ENCODE measurements at regions not wholly inside any gene's neighbourhood (a gene's known extent, or its start where the extent isn't known, plus 50 kb on each side); places are given as distances from the start of the nearest gene placed in this dataset.

DNA sequence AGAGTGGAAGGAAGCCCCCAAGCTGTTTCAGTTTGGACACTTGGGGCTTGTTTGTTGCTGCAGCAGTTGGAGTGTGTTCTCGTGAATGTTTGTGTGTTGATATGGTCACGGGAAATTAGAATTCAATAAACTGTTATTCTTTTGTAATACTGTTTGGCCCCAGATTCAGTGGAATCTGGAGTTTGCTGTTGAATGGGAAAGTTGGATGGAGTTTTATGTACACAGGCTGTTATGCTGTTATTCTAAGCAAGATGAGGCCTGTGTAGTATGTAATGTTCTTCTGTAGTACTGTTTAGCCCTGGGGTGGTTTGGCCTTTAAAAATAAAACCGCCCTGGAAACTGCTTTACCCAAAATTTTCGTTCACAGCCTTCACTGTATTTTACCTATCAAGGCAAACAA, 810.4 kb upstream of the HS6ST1 start:
- DNase-seq = no peak

DNA sequence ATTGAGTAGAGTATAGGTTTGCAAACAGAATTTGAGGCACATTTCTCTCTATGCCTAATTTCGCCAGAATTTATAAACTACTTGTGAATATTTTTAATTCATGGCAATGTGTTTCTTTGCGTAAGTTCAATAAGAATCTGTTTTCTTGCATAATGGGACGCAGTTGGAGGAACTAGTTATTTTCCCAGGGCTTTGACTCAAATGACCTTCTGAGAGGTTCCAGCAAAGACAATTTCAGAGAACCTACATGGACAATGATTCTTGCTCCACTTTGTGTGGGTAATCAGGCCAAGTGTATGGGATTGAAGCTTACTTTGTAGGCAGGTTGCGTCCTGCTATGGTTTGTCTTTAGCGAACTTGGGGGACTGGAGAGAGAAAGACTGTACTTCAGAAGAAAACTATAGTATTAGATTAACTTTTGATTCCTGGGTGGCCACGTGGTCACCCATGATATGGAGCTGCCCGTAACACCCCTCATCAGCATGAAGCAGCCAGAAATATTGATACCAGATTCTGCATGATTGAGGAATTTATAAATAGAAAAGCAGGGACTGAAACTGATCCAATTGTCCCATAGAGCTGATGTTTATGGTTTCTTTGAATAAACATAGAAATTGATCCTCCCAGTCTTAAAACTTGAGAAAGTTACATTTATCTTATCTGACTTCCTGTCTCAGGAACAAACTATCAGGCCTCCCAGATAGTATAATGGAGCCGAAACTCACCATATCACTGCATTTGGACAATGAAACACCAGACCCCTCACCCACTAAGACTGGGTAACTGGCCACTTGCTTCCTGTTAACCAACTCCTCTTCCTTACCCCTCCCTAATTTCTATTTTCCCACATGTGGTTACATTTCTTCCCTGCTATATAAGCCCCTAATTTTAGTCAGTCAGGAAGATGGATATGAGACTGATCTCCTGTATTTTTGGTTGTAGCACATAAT, 815.3 kb upstream of the HS6ST1 start:
- DNase-seq = no peak

GRCh38 chr2:129135017-129135416, 816.3 kb upstream of the HS6ST1 start:
- no peak for DNase-seq

GRCh38 chr2:129139380-129139779, 820.7 kb upstream of the HS6ST1 start:
- DNase-seq = no peak

GRCh38 chr2:129142465-129142864, 823.8 kb upstream of the HS6ST1 start:
- DNase-seq = no peak

- no peak for DNase-seq
Observed at GRCh38 chr2:129144082-129144791, 825.6 kb upstream of the HS6ST1 start.

- no peak for DNase-seq
Observed at GRCh38 chr2:129152514-129152913, 827.0 kb upstream of the RAB6C start.

- no peak for DNase-seq
Observed at GRCh38 chr2:129160879-129161278, 818.6 kb upstream of the RAB6C start.

DNA sequence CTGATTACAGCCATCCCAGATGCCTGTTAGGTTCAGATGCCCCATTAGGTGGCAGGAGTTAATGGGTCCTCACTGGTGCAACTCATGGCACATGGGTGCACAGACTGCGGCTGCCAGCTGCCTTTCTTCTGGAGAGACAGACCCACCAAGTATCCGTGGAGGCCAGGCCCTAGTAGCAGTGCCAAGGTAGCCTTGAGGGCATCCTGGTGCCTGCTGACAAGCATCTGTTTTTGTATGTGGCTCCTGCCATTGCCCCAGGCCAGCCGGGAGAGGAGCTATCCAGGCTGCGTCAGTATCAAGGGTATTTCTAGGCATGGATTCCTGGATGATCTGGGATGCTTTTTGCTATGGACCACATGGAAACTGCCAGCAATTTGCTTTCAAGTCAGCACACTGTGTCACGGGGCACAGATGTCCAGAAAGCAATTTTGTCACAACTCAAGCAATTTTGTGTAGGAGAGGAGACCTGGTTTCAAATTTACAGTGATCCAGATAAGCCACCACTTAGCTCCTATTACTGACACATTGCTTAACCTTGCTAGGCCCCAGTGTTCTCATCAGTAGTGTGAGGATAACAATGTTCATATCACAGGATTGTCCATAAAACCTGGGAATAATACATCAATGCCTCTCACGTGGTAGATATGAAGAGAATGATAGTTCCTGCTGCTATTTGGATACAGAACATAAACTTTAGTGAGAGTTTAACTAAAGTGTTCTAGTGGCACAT, 815.1 kb upstream of the RAB6C start:
- DNase-seq = no peak

- no peak for DNase-seq
Observed at GRCh38 chr2:129165006-129165405, 814.5 kb upstream of the RAB6C start.

DNA sequence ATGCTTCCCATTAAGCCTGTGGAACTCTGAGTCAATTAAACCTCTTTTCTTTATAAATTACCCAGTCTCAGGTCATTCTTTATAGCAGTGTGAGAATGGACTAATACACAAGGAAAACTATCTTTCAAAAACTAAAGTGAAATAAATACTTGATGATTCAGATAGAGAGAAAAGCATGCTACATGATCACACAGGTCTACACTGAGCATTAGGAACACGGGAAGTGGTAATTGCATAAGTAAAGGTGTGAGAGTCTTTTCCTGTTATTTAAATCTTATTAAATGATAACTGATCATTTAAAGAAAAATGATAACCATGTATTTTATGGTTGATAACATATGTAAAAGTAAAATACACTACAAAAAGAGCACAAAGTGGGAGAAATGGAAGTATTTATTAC, 812.0 kb upstream of the RAB6C start:
- DNase-seq = no peak

DNA sequence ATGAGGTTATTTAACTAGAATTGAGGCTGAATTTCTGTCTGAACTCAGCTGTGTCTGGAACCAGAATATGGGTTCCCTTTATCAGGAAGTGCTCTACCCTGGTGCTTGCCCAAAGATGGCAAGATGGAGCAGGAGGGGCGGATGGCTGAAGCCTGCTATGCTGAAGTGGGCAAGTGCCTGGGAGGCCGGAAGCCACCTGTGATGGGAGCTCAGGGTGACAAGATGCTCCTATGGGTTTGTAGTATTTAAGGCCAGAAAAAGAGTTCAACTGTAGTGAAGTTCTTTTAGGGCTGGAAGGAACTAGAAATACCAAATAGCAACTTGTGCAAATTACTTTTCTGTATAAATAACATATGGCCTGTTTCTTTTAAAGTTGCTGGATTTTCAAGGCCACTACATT, 808.9 kb upstream of the RAB6C start:
- no peak for DNase-seq

GRCh38 chr2:129174143-129174542, 805.3 kb upstream of the RAB6C start:
- no peak for DNase-seq

DNA sequence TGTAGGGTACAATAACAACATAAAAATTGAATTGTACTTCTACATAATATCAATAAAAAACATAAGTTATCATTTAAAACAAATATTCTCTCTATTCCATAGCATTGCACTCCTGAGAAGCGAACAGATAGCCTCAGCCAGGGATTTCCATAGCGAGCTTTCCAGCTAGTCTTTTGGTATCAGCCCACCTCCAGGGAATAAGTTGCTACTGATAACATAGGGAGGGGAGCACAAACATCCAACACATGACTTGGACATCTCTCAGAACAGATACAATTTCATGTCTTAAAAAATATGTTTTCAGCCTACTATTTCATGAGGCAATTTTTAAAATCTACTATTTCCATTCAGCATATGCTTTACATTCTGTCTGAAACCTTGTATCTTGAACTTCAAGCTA, 804.4 kb upstream of the RAB6C start:
- DNase-seq = no peak

DNA sequence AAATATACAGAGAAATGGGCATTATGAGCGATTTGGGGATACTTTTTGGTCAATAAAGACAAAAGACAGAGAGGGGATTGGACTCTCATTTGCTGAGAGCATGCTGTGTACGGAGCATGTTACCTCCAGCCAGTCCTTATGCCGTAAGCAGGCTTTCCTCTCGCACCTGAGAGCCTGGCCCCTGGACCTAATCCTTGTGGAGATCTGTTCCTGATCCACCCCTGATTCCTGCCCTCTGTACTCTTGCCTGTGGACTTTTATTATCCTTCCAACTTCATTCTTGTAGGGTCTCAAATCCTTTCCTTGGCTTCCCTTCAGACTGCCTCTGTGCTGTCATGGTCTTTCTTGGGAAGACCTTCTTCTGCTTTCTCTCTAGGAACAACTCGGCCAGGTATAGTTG, 803.1 kb upstream of the RAB6C start:
- DNase-seq = no peak

GRCh38 chr2:129178356-129178755, 801.1 kb upstream of the RAB6C start:
- DNase-seq = peak; percentile 20

- no peak for DNase-seq
Observed at GRCh38 chr2:129179199-129179598, 800.3 kb upstream of the RAB6C start.

DNA sequence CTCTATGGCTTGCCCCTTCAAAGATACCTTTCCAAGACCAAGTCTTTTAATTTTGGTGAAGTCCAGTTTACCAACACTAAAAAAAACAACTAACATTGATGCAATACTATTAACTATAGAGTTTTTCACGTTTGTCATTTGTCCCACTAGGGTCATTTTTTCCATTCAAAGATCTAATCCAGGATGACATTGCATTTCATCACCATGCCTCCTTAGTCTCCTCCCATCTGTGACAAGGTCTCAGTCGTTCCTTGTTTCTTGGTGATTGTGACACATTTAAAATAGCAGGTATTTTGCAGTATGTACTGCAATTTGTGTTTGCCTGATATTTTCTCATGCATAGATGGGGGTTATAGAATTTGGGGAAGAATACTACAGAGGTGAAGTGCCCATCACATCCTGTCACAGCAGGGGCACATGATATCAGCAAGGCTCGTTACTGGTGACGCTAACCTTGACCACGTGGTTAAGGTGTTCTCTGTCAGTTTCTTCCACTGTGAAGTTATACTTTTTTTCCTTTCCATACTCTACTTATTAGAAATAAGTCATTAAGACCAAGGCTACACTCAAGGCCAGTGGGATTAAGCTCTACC, 799.2 kb upstream of the RAB6C start:
- DNase-seq = no peak

- no peak for DNase-seq
Observed at GRCh38 chr2:129181433-129181832, 798.0 kb upstream of the RAB6C start.

GRCh38 chr2:129181963-129182362, 797.5 kb upstream of the RAB6C start:
- DNase-seq = no peak

DNA sequence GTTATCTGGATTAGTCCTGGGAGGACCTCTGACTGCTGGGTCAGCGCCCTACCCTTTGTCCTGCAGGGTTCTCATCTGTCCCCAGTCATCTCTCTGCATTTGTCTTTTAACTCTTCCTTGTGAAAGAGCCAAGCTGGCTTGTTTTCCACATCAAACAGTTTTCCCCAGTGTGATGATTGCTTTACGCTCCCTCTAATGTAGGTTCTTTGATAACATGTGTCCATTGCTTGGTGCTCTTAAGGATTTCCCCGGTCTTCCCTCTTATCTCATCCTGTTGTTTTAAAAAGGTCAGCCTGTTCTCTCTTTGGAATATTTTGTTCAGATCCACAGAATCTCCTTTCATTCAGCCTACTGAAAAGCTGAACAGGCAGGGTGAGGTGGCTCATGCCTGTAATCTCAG, 792.1 kb upstream of the RAB6C start:
- DNase-seq = no peak

- DNase-seq = no peak
Observed at GRCh38 chr2:129188451-129188850, 791.0 kb upstream of the RAB6C start.
